Stimulated activated CD8-positive, alpha-beta memory T cell treated with anti-CD3 and anti-CD28 coated beads, Interleukin-4, amount 100 ng/mL, for 24 hours (primary cell): ENCODE measurements at regions not wholly inside any gene's neighbourhood (a gene's known extent, or its start where the extent isn't known, plus 50 kb on each side); places are given as distances from the start of the nearest gene placed in this dataset.

Experiments used
- DNase-seq: peaks from one replicate; pipeline ENCODE4 v3.0.0-alpha.2; 2020; ENCODE audit warnings: low read depth

DNA sequence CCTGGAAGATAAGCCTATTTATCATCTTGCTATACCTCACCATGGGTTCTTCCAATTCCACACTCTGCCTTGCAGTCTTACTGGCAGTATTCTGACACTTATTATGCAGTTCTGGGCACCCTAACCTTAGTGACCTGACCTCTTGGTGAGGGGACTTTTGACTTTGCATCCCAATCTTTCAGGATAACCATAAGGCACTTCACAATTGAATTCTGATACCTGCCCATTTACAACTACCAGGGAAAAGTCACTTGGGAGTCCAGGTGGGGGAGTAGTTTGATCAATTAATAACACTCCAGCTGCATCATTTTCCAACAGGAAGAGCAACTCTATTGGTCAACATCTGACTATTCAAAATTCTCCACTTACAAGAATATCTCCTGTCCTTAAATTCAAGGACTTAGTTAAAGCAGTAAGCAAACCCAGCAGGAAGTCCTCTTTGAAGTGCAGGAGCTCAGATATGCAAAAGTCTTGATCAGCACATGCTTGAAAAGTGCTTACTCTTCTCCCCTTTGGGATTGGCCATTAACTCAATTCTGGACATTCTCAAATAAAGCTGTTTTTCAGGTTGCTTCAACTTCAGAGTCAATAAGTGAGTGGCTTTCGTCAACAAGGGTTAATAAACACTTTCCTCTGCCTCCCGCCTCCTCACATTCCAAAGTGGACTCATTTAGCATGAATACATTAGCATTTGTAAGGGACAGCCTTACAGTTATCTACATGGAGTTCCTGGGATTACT, 177.4 kb upstream of the NRIP1 start:
- DNase-seq, result no peak

DNA sequence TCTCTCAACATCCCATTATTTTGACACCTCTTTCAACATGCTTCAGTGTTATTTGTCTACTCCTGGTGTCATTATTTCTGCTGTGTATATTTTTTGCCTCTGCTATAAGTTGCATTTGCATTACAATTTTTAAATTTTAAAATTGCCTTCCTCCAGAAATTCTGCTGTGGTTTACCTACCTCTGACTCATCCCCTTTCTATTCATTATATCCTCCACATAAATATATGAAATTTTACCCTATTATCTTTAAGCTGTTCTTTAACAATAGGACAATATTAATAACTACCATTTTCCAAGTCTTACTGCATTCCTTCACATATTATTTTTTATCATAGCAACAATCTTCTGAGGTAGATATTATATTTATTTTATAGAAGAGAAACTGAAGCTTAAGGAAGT, 178.1 kb upstream of the NRIP1 start:
- DNase-seq, result no peak

DNA sequence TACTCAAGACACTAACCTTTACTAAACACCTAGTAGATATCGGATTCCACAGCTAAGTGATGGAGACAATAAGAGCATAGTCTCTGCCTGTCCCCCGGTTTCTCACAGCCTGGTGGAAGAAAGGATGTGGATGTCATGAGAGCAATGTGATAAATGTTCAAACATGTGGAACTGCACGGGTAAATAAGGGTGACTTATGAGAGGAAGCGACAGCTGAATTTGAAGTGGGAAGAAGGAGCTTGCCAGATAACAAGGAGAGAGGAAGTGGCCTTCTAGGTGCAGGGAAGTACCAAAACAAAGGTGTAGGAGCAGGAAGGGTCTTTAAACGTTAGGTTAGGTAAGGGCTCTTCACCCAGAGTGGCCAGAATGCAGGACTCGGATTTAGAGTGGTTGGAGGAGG, 178.6 kb upstream of the NRIP1 start:
- no peak for DNase-seq

GRCh38 chr21:15247613-15248012, 182.8 kb upstream of the NRIP1 start:
- no peak for DNase-seq

DNA sequence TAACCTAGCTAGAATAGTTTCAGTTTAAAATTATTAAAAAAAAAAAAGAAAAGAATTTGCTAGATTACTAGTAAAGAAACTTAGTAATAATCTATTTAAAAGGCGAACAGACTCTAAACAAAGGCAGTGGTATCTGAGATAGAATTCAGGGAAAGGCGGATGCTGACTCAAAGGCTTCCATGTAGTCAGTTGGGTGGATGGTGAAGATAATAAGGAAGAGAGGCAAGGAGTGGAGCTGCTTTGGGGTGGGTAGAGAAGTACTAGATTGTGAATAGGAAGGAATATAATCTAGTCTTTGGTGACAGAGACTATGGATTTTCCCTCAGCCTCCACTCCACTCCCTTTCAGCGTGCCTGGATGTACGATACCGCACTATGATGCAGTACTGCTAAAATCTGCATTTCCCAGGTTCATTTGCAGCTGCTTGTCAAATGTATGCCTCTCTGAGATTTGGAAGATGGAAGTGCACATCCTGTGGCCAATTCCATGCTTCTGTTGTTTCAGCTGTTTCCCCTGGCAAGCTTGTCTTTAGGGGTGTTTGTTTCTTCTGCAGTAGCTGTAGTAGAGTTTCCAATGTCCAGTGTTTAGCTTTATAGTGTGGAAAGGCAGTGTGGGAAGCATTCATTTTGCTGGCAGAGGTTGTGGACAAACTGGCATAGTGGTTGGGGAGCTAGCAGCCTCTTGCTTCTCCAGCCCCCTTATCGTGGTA, 184.6 kb upstream of the NRIP1 start:
- no peak for DNase-seq

DNA sequence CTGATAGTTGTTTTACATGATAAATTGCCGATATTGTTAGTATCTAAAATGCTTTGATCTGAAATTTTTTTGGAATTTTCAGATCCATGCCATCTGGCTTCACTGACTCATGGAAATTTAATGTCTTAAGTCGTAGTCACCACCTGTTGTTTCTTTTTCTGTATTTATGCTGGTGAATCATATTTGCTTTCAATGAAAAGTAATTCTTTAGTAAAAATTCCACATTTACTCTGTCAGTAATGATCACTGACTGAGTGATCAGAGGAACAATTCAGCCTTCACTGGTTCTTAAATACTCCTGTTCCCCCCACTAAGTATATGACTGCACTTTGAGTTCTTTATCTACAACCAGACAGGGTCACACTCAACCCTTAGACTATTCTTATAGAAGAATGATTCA, 185.6 kb upstream of the NRIP1 start:
- no peak for DNase-seq

DNA sequence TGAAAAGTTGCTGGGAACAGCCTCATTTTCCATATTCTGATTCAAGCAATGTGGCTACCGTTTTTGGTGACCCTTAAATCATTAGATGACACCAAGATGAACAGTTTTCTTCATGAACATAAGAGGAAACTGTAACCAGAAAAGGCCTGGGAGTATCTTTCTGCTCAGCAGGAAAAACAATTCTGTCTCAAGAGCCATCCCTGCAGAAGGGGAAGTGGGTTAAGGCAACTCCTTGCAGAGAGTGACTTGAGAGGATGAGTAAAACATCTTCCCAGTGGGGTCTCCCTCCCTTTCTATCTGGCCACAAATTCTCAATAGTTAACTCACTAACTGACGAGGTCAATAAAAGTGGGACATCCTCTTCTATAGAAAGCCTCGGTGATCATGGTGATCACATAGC, 187.6 kb upstream of the NRIP1 start:
- no peak for DNase-seq

- no peak for DNase-seq
Observed at GRCh38 chr21:15254111-15254510, 189.3 kb upstream of the NRIP1 start.

DNA sequence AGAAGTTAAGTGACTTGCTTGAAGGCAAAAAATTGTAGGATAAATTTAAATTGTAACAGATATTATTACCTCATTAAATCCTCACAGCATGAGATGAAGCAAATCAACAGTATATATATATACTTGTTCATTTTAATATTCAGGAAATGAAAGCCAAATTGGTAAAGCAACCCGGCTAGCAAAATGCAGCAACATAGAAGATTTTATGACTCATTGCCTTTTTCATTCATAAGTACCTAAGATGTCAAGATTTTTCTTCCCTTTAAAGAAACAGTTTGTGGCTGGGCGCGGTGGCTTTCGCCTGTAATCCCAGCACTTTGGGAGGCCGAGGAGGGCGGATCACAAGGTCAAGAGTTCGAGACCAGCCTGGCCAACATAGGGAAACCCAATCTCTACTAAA, 190.5 kb upstream of the NRIP1 start:
- DNase-seq, result no peak

- DNase-seq, result no peak
Observed at GRCh38 chr21:15255763-15256162, 191.0 kb upstream of the NRIP1 start.

DNA sequence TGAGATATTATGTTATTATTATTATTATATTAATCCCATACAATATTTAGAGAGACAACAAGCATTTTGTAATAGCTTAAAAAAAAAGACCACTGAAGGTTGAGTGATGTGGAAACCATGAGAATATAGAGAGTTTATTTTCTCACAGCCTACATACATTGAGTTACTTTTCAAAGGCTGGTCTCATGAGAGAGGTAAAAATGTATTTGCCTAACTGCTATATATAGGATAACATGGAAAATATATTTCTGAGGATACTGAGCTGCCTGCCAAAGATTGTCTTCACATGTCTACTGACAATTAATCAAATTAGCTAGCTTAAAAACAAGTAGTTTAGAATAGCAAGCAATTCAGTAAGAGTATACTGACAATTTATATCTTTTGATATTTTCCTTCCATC, 192.2 kb upstream of the NRIP1 start:
- DNase-seq, result no peak

DNA sequence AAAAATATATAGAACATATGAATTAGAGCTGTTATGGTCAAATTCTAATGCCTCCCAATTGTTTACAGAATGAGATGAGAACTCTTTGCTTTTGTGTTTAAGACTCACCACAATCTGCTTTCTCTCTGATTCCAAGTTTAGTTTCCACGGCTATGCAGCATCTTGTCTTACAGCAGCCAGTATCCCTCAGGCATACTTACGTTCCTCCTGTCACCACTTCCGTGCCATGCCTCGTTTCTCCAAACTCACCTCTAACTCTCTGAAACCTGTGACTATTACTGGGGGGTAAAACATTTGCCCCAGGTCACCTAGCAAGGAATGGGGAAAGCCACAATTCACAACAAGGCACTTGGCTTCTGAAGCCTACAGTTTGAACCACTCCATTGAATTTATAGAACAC, 192.8 kb upstream of the NRIP1 start:
- no peak for DNase-seq

DNA sequence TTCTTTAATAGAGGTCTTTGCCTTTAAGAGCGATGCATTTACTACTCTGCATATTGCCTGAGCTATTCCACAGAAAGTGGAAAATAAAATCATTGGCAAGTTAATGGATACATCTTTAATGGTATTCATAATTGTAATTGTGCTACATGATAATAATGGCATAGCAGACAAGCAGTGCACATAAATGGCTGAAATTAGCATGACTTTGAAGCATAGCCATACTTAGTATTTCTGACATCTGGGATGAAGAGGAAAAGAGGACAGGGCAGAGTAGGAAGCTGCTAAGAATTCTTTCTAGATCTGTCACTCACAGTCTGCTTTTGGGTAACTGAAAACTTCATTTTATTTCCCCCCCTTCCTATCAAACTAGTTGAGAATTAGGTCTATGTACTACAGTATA, 195.0 kb upstream of the NRIP1 start:
- DNase-seq, result no peak

DNA sequence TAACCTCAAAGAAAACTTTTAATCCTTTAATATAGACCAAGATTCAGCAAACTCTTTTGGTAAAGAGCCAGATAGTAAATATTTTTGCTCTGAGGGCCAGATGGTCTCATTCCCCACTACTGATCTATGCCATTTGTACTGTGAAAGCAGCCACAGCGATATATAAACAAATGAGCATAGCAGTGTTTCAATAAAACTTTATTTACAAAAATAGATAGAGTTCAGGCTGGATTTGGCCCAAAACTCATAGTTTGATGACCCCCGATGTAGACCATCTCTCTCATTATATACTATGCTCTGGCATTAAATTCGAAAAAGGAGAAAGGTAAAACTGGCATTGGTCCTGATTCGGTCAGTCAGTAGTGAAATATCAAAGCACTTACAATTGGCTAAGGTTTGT, 195.8 kb upstream of the NRIP1 start:
- DNase-seq, result no peak

- DNase-seq, result no peak
Observed at GRCh38 chr21:15264084-15264665, 199.4 kb upstream of the NRIP1 start.

GRCh38 chr21:15272171-15272570, 207.4 kb upstream of the NRIP1 start:
- DNase-seq, result no peak

- no peak for DNase-seq
Observed at GRCh38 chr21:15272591-15272990, 207.8 kb upstream of the NRIP1 start.

GRCh38 chr21:15273244-15273643, 208.4 kb upstream of the NRIP1 start:
- no peak for DNase-seq

DNA sequence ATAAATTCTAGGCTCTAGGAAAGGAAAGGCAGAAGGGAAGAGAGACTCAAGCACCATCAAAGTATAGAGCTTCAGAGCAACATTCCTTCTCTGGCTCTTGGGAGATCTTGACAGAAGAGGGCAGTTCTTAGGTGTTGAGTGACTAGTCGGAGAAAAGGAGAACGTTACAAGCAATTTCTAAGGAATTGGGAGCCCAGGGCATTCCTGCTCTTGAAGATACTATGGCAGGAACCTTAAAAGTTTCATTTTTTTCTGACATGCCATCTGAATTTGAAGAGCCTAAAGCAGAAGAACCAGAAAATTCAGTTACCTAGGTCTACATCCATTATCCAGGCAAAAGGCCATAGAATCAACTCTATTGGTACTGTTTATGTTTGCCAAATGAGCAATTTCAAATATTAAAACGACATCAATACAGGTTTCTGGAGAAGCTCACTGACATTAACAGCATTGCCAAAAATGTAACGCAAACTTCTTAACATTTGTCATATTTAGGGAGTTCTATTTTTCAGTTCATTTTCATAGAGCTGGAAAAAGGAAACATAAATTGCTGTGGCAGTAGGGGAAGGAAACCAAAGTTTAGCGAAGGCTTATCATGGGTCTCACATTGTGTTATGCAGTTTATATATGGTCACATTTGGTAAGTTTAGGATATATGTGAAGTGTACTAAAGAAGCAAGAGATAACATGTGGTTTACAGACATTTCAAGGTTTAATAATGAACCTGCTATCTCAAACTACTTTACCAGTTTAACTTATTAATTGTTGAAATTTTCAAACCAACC, 210.1 kb upstream of the NRIP1 start:
- no peak for DNase-seq

DNA sequence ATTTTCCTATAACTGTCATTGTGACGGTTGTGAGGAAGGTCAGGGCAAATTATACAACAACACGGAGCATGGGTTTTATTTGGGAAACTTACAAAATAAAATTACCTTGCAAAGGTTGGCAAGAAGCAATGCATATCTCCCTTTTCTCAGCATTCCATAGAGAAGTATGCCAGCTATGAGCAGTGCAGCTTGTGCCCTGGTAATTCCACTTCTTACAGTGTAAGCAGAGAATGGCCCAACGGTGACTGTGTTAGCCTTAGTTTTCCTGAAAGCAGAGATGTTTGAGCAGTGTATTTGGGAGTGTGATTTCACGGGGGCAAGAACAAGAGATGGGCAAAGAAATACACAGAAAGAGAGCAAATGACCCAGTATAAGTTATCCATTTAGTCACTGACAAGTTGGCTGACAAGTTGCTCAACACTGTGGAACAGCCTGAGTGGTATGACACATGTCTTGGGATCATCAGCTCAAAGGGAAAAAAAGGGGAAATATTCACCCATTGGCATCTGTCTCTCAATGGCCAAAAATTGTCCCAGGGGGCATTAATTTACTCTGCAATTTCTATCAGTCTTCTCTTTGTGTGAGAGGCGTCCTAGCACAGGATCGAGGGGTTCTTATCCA, 210.9 kb upstream of the NRIP1 start:
- DNase-seq, result no peak

- DNase-seq, result no peak
Observed at GRCh38 chr21:15276243-15276642, 211.4 kb upstream of the NRIP1 start.

DNA sequence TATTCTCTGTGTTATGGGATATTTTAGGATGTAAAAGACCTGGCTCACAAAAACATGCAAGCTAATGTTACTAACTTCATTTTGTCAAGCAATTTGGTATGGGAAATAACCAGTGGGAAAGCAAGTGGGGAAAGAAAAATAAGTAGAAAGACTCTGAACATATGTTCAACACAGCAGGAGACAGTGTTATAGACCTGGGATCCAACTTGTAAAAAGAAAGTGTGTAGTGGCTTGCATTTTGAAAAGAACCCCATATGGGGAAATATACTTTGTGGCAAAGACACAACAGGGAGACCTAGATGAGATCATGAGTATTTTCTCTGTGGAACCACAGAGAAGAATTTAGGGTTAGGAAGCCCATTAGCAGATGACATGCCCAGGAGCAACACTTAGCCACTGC, 212.7 kb upstream of the NRIP1 start:
- DNase-seq, result no peak
